ENCODE measurements at regions not wholly inside any gene's neighbourhood (a gene's known extent, or its start where the extent isn't known, plus 50 kb on each side); places are given as distances from the start of the nearest gene placed in this dataset.
"Not testable (repeated sequence)": the region's sequence is repeated elsewhere in the genome, so short reads cannot be mapped to it uniquely, and the experiment has no call there.

GRCh38 chr21:41615613-41616012 lies 107.7 kb upstream of the TMPRSS2 start:
- Histone ChIP-seq H3K4me1 (ENCODE audit: control insufficient read depth in 2 of 2, insufficient read depth in 2 of 2, low read length in 1 of 2) (peaks cover 4 to 18% of the 10 kb centered on the region in 2 donors), H3K27ac (ENCODE audit: low read depth in 2 of 2, low read length in 1 of 2) (peak overlapping the region; percentile 57 to 58), H3K27me3 (ENCODE audit: control insufficient read depth in 1 of 2, insufficient read depth in 2 of 2, low read length in 2 of 2) (no peaks in the 10 kb centered on the region), H3K4me3 (ENCODE audit: low read depth in 1 of 2, low read length in 2 of 2) (no peak overlapping the region), H3K36me3 (ENCODE audit: control insufficient read depth in 2 of 2, insufficient read depth in 2 of 2, low read length in 1 of 2) (no peaks in the 10 kb centered on the region), H3K9me3 (ENCODE audit: control insufficient read depth in 2 of 2, insufficient read depth in 1 of 2, low read depth in 1 of 2, low read length in 1 of 2) (no peaks in the 10 kb centered on the region)
- WGBS, 2 donors = 34 to 56% methylated on average over 1 of the region's 1 CpG

GRCh38 chr21:41614511-41614910 lies 106.6 kb upstream of the TMPRSS2 start:
- Histone ChIP-seq H3K27ac (ENCODE audit: low read depth in 2 of 2, low read length in 1 of 2) (peak overlapping the region in 1 of 2 donors; percentile 36), H3K36me3 (ENCODE audit: control insufficient read depth in 2 of 2, insufficient read depth in 2 of 2, low read length in 1 of 2) (no peaks in the 10 kb centered on the region), H3K9me3 (ENCODE audit: control insufficient read depth in 2 of 2, insufficient read depth in 1 of 2, low read depth in 1 of 2, low read length in 1 of 2) (no peaks in the 10 kb centered on the region), H3K4me3 (ENCODE audit: low read depth in 1 of 2, low read length in 2 of 2) (no peak overlapping the region), H3K27me3 (ENCODE audit: control insufficient read depth in 1 of 2, insufficient read depth in 2 of 2, low read length in 2 of 2) (no peaks in the 10 kb centered on the region), H3K4me1 (ENCODE audit: control insufficient read depth in 2 of 2, insufficient read depth in 2 of 2, low read length in 1 of 2) (peaks cover 4 to 18% of the 10 kb centered on the region in 2 donors)
- 79% methylated on average over 12 of the region's 12 CpGs for WGBS, 2 donors

DNA sequence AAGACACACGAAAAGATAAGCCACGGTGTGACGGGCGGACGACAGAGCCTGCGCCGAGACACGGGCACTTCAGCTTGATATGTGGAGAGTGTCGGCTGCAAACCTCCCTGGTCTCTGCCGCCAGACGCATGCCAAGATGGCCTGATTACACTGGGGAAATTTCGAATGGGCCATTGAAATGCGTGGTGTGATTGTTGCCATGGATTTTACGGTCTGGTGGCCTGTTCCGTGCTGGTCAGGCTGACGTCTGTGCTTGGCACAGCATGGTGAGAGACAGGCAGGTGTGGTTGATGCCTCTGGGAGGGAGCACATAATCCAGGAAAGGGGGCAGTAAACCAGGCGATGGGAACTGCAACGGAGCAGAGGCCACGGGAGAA lies 105.6 kb upstream of the TMPRSS2 start:
- H3K27ac ChIP-seq (ENCODE audit: low read depth in 2 of 2, low read length in 1 of 2) = peak overlapping the region; percentile 66 to 84
- H3K27me3 ChIP-seq (ENCODE audit: control insufficient read depth in 1 of 2, insufficient read depth in 2 of 2, low read length in 2 of 2) = no peaks in the 10 kb centered on the region
- no peak overlapping the region for H3K4me3 ChIP-seq (ENCODE audit: low read depth in 1 of 2, low read length in 2 of 2)
- no peaks in the 10 kb centered on the region for H3K9me3 ChIP-seq (ENCODE audit: control insufficient read depth in 2 of 2, insufficient read depth in 1 of 2, low read depth in 1 of 2, low read length in 1 of 2)
- H3K36me3 ChIP-seq (ENCODE audit: control insufficient read depth in 2 of 2, insufficient read depth in 2 of 2, low read length in 1 of 2) = no peaks in the 10 kb centered on the region
- peaks cover 4 to 18% of the 10 kb centered on the region in 2 donors for H3K4me1 ChIP-seq (ENCODE audit: control insufficient read depth in 2 of 2, insufficient read depth in 2 of 2, low read length in 1 of 2)
- 68 to 79% methylated on average over 19 of the region's 19 CpGs for WGBS, 2 donors

- H3K4me3 ChIP-seq (ENCODE audit: low read depth in 1 of 2, low read length in 2 of 2) = peak overlapping the region in 1 of 2 donors; percentile 8
- no peaks in the 10 kb centered on the region for H3K27me3 ChIP-seq (ENCODE audit: control insufficient read depth in 1 of 2, insufficient read depth in 2 of 2, low read length in 2 of 2)
- H3K36me3 ChIP-seq (ENCODE audit: control insufficient read depth in 2 of 2, insufficient read depth in 2 of 2, low read length in 1 of 2) = no peaks in the 10 kb centered on the region
- peak overlapping the region; percentile 66 to 84 for H3K27ac ChIP-seq (ENCODE audit: low read depth in 2 of 2, low read length in 1 of 2)
- H3K9me3 ChIP-seq (ENCODE audit: control insufficient read depth in 2 of 2, insufficient read depth in 1 of 2, low read depth in 1 of 2, low read length in 1 of 2) = no peaks in the 10 kb centered on the region
- peaks cover 4 to 18% of the 10 kb centered on the region in 2 donors for H3K4me1 ChIP-seq (ENCODE audit: control insufficient read depth in 2 of 2, insufficient read depth in 2 of 2, low read length in 1 of 2)
- 20 to 33% methylated on average over 16 to 21 of the region's 21 CpGs for WGBS, 2 donors
Measured at GRCh38 chr21:41612674-41613532, 104.9 kb upstream of the TMPRSS2 start.

DNA sequence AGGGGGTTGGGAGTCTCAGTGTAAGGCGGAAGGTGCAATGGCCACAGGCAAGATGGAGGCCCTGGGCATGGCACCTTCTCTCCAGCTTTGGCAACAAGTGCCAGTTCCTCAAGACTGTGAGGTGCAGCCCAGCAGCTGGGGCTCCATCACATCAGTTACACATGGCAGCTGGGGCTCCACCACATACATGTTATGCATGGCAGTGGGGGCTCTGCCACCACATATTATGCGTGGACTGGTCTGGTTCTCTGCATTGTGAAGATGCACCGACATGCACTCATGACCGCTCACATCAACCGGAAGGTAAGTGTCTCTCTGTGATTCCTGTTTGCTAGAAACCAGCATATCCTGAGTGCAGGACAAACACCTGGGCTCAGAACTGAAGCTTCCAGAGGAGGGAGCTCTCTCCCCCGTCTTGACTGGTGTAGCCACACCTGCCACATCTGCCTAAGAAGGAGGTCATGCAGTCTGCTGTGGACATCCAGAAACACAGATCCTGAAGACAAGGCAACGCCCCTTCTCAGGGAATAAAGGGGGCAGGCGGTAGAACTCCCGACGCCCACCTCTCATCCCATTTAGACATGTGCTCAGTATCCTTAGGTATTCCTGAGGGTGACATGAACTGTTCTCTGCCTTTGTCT lies 104.1 kb upstream of the TMPRSS2 start:
- Histone ChIP-seq H3K4me3 (ENCODE audit: low read depth in 1 of 2, low read length in 2 of 2) (no peak overlapping the region), H3K9me3 (ENCODE audit: control insufficient read depth in 2 of 2, insufficient read depth in 1 of 2, low read depth in 1 of 2, low read length in 1 of 2) (no peaks in the 10 kb centered on the region), H3K4me1 (ENCODE audit: control insufficient read depth in 2 of 2, insufficient read depth in 2 of 2, low read length in 1 of 2) (peaks cover 4 to 18% of the 10 kb centered on the region in 2 donors), H3K27me3 (ENCODE audit: control insufficient read depth in 1 of 2, insufficient read depth in 2 of 2, low read length in 2 of 2) (no peaks in the 10 kb centered on the region), H3K27ac (ENCODE audit: low read depth in 2 of 2, low read length in 1 of 2) (peak overlapping the region; percentile 66 to 84), H3K36me3 (ENCODE audit: control insufficient read depth in 2 of 2, insufficient read depth in 2 of 2, low read length in 1 of 2) (no peaks in the 10 kb centered on the region)
- WGBS, 2 donors = 34 to 39% methylated on average over 10 of the region's 10 CpGs

- Histone ChIP-seq H3K36me3 (ENCODE audit: control insufficient read depth in 2 of 2, insufficient read depth in 2 of 2, low read length in 1 of 2) (no peaks in the 10 kb centered on the region), H3K27ac (ENCODE audit: low read depth in 2 of 2, low read length in 1 of 2) (no peak overlapping the region), H3K27me3 (ENCODE audit: control insufficient read depth in 1 of 2, insufficient read depth in 2 of 2, low read length in 2 of 2) (no peaks in the 10 kb centered on the region), H3K9me3 (ENCODE audit: control insufficient read depth in 2 of 2, insufficient read depth in 1 of 2, low read depth in 1 of 2, low read length in 1 of 2) (no peaks in the 10 kb centered on the region), H3K4me3 (ENCODE audit: low read depth in 1 of 2, low read length in 2 of 2) (no peak overlapping the region), H3K4me1 (ENCODE audit: control insufficient read depth in 2 of 2, insufficient read depth in 2 of 2, low read length in 1 of 2) (peaks cover 4 to 18% of the 10 kb centered on the region in 2 donors)
- 74% methylated on average over 5 of the region's 5 CpGs for WGBS, 2 donors
Measured at GRCh38 chr21:41611441-41611840, 103.5 kb upstream of the TMPRSS2 start.

- H3K9me3 ChIP-seq (ENCODE audit: control insufficient read depth in 2 of 2, insufficient read depth in 1 of 2, low read depth in 1 of 2, low read length in 1 of 2); H3K36me3 ChIP-seq (ENCODE audit: control insufficient read depth in 2 of 2, insufficient read depth in 2 of 2, low read length in 1 of 2); H3K4me3 ChIP-seq (ENCODE audit: low read depth in 1 of 2, low read length in 2 of 2); H3K27me3 ChIP-seq (ENCODE audit: control insufficient read depth in 1 of 2, insufficient read depth in 2 of 2, low read length in 2 of 2); H3K27ac ChIP-seq (ENCODE audit: low read depth in 2 of 2, low read length in 1 of 2): not testable (repeated sequence)
- WGBS, 2 donors = 87 to 90% methylated on average over 12 of the region's 12 CpGs
- peaks cover 4 to 19% of the 10 kb centered on the region in 2 donors for H3K4me1 ChIP-seq (ENCODE audit: control insufficient read depth in 2 of 2, insufficient read depth in 2 of 2, low read length in 1 of 2)
Measured at GRCh38 chr21:41610840-41611115, 102.8 kb upstream of the TMPRSS2 start.

DNA sequence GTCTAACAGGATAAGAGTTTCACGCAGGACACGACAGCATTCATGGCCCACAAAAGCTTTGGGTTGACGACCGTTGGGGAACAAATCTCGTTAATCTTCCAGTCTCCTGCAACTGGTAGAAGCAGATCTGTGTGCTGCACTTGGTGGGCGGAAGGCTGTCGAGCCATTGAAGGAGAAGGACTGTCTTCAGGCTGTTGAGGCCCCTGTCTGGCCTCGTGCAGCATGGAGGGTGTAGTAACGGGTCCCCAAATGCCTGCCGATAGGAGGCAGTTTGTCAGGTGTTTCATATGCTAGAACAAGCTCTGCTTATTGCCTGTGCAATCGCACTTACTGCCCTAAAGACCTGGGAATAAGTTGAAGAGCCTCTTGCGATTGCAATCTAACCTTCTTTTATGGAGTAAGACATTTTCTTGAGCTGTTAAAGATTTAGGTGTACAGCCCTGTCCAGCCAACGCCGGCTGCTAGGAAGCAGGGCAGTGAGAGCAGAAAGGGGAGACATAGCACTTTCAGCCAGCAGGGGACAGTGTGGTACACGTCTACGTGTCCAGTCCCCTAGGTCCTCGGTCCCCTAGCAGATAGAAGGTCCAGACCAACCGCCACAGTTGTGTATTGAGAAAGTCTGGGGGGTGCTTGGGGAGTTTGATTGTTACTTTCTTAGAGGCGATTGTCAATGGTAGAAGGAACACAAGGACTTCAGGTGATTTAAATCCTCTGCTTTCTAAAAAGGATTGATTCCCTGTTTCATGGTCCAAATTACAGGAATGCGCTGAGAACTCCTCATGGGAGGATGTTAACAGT lies 102.3 kb upstream of the TMPRSS2 start:
- H3K27me3 ChIP-seq (ENCODE audit: control insufficient read depth in 1 of 2, insufficient read depth in 2 of 2, low read length in 2 of 2) = no peaks in the 10 kb centered on the region
- H3K9me3 ChIP-seq (ENCODE audit: control insufficient read depth in 2 of 2, insufficient read depth in 1 of 2, low read depth in 1 of 2, low read length in 1 of 2) = no peaks in the 10 kb centered on the region
- H3K4me3 ChIP-seq (ENCODE audit: low read depth in 1 of 2, low read length in 2 of 2) = no peak overlapping the region
- peaks cover 4 to 23% of the 10 kb centered on the region in 2 donors for H3K4me1 ChIP-seq (ENCODE audit: control insufficient read depth in 2 of 2, insufficient read depth in 2 of 2, low read length in 1 of 2)
- no peaks in the 10 kb centered on the region for H3K36me3 ChIP-seq (ENCODE audit: control insufficient read depth in 2 of 2, insufficient read depth in 2 of 2, low read length in 1 of 2)
- H3K27ac ChIP-seq (ENCODE audit: low read depth in 2 of 2, low read length in 1 of 2) = no peak overlapping the region
- WGBS, 2 donors = 75 to 80% methylated on average over 20 of the region's 20 CpGs

GRCh38 chr21:41606706-41607105 lies 98.7 kb upstream of the TMPRSS2 start:
- WGBS, 2 donors = 61 to 78% methylated on average over 4 of the region's 4 CpGs
- Histone ChIP-seq H3K9me3 (ENCODE audit: control insufficient read depth in 2 of 2, insufficient read depth in 1 of 2, low read depth in 1 of 2, low read length in 1 of 2) (no peaks in the 10 kb centered on the region), H3K27me3 (ENCODE audit: control insufficient read depth in 1 of 2, insufficient read depth in 2 of 2, low read length in 2 of 2) (no peaks in the 10 kb centered on the region), H3K4me3 (ENCODE audit: low read depth in 1 of 2, low read length in 2 of 2) (no peak overlapping the region), H3K27ac (ENCODE audit: low read depth in 2 of 2, low read length in 1 of 2) (no peak overlapping the region), H3K36me3 (ENCODE audit: control insufficient read depth in 2 of 2, insufficient read depth in 2 of 2, low read length in 1 of 2) (no peaks in the 10 kb centered on the region), H3K4me1 (ENCODE audit: control insufficient read depth in 2 of 2, insufficient read depth in 2 of 2, low read length in 1 of 2) (peaks cover 0 to 8% of the 10 kb centered on the region in 2 donors)
